ENCODE measurements at regions not wholly inside any gene's neighbourhood (a gene's known extent, or its start where the extent isn't known, plus 50 kb on each side); places are given as distances from the start of the nearest gene placed in this dataset.

DNA sequence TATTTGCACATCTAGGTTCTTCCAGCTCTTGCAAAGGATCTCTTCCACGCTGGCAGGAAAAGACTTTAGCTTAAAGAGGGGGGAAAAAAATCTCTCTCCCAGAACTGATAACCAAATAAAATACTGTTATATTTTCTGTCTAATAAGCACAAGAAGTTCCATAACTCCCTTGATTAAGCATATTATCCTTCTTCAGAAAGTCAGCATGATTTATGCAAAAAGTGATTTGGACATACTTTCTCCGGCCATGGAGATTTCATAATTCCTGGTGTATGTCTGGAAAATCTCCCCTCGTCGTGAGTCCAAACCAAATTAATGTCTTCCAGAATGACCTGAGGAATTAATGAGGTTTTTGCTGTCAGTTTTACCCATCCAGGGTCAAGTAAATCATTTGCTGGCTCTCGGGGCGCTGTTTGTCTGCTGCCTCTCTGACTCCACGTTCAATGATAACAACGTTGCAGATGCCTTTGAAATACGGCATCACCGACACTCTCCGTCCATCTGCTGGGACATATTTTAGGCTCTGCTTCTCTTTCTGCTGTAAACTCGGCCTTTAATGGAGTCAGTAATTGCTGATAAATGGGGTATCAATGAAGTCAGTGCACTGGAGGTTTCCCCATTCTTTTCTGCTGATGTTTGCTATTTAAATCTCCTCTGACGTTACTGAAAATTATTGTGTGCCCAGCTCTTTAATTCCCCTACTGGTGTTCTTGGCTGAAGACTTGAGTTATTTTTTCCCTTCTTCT, 112.9 kb downstream of the HLX start:
- TF ChIP-seq, protein P1, sequence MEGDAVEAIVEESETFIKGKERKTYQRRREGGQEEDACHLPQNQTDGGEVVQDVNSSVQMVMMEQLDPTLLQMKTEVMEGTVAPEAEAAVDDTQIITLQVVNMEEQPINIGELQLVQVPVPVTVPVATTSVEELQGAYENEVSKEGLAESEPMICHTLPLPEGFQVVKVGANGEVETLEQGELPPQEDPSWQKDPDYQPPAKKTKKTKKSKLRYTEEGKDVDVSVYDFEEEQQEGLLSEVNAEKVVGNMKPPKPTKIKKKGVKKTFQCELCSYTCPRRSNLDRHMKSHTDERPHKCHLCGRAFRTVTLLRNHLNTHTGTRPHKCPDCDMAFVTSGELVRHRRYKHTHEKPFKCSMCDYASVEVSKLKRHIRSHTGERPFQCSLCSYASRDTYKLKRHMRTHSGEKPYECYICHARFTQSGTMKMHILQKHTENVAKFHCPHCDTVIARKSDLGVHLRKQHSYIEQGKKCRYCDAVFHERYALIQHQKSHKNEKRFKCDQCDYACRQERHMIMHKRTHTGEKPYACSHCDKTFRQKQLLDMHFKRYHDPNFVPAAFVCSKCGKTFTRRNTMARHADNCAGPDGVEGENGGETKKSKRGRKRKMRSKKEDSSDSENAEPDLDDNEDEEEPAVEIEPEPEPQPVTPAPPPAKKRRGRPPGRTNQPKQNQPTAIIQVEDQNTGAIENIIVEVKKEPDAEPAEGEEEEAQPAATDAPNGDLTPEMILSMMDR (IDR thresholded peaks at IDR 0.05; ENCODE audit: insufficient read depth, low read length): no peak
- TF ChIP-seq POLR2AphosphoS5 (IDR thresholded peaks at IDR 0.05; ENCODE audit: low read depth) (no peak), GABPA (IDR thresholded peaks at IDR 0.05; ENCODE audit: low read depth) (no peak)
- TF ChIP-seq, protein P2, sequence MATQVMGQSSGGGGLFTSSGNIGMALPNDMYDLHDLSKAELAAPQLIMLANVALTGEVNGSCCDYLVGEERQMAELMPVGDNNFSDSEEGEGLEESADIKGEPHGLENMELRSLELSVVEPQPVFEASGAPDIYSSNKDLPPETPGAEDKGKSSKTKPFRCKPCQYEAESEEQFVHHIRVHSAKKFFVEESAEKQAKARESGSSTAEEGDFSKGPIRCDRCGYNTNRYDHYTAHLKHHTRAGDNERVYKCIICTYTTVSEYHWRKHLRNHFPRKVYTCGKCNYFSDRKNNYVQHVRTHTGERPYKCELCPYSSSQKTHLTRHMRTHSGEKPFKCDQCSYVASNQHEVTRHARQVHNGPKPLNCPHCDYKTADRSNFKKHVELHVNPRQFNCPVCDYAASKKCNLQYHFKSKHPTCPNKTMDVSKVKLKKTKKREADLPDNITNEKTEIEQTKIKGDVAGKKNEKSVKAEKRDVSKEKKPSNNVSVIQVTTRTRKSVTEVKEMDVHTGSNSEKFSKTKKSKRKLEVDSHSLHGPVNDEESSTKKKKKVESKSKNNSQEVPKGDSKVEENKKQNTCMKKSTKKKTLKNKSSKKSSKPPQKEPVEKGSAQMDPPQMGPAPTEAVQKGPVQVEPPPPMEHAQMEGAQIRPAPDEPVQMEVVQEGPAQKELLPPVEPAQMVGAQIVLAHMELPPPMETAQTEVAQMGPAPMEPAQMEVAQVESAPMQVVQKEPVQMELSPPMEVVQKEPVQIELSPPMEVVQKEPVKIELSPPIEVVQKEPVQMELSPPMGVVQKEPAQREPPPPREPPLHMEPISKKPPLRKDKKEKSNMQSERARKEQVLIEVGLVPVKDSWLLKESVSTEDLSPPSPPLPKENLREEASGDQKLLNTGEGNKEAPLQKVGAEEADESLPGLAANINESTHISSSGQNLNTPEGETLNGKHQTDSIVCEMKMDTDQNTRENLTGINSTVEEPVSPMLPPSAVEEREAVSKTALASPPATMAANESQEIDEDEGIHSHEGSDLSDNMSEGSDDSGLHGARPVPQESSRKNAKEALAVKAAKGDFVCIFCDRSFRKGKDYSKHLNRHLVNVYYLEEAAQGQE (IDR thresholded peaks at IDR 0.05; ENCODE audit: insufficient replicate concordance, low read depth): no peak
